NCI-H2029 treated with DMSO at 0.1 percent for 48 hours (cell line): ENCODE measurements at regions not wholly inside any gene's neighbourhood (a gene's known extent, or its start where the extent isn't known, plus 50 kb on each side); places are given as distances from the start of the nearest gene placed in this dataset.
A peak's percentile ranks its signal among the peaks of the same experiment; 100 is the strongest.
"Not testable (repeated sequence)": the region's sequence is repeated elsewhere in the genome, so short reads cannot be mapped to it uniquely, and the experiment has no call there.

Experiments
- DNase-seq: peaks from one replicate; lab custom pipeline; 2025; lab: John Stamatoyannopoulos, UW

DNA sequence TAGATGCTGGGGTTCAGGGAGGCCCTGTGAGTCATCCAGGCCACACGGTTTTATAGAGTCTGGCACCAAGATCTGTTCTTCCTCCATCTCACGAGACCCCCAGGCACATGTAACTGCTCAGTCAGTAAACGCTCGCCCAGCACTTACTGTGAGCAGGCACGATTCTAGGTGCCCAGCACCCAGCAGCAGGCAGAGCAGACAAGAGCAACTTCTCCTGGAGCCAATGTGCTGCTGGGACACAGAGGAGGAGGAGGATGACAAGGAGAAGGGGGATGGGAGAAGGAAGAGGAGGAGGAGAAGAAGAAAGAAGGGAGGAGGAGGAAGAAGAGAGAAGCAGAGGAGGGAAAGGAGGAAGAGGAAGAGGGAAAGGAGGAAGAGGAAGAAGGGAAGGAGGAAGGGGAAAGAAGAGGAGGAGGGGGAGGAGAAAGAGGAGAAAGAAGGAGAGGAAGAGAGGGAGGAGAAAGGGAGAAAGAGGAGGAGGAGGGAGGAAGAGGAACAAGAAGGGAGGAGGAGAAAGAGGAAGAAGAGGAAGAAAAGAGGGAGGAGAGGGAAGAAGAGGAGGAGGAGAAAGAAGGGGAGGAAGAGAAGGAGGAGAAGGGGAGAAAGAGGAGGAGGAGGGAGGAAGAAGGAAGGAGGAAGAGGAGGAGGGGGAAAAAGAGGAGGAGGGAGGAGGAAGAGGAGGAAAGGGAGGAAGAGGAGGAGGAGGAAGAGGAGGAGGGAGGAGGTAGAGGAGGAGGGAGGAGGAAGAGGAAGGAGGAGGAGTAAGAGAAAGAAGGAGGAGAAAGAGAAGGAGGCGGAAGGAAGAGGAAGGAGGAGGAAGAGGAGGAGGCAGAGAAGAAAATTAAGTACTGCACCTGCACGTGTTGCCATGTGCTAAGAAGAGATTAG lies 77.6 kb upstream of the RTL6 start:
- no peak for DNase-seq

GRCh38 chr22:44574640-44575380 lies 76.8 kb upstream of the RTL6 start:
- no peak for DNase-seq

- peak; percentile 62 for DNase-seq
Measured at GRCh38 chr22:44574057-44574639, 76.1 kb upstream of the RTL6 start.

GRCh38 chr22:44573451-44573850 lies 75.4 kb upstream of the RTL6 start:
- DNase-seq, result no peak

DNA sequence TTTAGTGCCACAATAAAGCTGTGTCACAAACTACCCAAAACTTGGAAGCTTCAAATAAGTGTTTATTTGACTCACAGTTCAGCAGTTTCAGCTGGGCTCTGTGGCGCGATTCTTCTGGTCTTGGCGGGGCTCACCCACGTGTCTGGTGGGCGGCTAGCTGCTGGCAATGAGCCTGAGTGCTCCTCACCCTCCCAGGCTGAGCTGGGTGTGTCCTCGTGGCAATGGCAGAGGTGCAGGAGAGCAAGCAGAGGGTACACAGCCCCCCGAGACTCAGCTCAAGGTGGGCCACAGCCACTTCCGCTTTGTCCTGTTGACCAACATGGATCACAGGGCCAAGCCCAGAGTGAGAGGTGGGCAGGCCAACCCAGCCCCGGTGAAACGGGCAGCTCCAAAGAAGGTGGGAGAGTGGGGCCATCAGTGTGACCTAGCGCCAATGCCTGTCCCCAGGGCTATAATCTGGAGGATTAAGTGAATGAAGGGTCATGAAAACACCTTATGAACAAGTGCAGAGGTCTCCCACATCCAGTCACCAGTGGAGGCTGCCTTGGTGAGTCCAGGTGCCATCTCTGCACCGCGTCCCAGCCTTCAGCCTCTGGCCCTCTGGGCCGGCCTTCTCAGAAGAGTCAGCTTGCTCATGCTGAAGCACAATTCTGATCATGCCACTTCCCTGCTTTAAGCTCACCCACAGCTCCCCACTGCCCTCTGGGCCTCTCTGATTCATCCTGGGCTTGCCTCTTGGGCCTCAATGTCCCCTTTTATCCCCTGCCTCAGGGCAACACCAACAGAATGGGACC lies 74.6 kb upstream of the RTL6 start:
- no peak for DNase-seq

GRCh38 chr22:44571566-44572413 lies 73.8 kb upstream of the RTL6 start:
- DNase-seq, result no peak

GRCh38 chr22:44570476-44571445 lies 72.7 kb upstream of the RTL6 start:
- DNase-seq, result no peak

- DNase-seq, result no peak
Measured at GRCh38 chr22:44569561-44569991, 71.5 kb upstream of the RTL6 start.

DNA sequence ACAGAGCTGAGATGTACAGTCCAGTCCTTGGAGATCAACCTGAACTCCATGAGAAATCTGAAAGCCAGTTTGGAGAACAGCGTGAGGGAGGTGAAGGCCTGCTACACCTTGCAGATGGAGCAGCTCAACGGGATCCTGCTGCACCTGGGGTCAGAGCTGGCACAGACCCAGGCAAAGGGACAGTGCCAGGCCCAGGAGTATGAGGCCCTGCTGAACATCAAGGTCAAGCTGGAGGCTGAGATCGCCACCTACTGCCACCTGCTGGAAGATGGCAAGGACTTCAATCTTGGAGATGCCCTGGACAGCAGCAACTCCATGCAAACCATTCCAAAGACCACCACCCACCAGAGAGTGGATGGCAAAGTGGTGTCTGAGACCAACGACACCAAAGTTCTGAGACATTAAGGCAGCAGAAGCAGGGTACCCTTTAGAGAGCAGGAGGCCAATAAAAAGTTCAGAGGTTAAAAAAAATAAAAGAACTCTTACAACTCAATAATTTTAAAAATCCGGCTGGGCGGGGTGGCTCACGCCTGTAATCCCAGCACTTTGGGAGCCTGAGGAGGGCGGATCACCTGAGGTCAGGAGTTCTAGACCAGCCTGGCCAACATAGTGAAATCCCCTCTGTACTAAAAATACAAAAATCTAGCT lies 69.9 kb upstream of the RTL6 start:
- no peak for DNase-seq

GRCh38 chr22:44567378-44567841 lies 69.4 kb upstream of the RTL6 start:
- not testable (repeated sequence) for DNase-seq

- no peak for DNase-seq
Measured at GRCh38 chr22:44566911-44567310, 68.9 kb upstream of the RTL6 start.

DNA sequence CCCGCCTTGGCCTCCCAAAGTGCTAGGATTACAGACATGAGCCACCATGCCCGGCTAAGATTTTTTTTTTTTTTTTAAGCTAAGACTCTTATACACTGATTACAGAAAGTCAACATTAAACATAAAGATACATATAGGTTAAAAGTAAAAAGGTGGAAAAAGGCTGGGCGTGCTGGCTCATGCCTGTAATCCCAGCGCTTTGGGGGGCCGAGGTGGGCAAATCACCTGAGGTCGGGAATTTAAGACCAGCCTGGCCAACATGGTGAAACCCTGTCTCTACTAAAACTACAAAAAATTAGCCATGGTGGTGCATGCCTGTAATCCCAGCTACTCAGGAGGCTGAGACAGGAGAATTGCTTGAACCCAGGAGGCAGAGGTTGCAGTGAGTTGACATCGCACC lies 64.6 kb upstream of the RTL6 start:
- not testable (repeated sequence) for DNase-seq

GRCh38 chr22:44561139-44561840 lies 63.3 kb upstream of the RTL6 start:
- DNase-seq, result no peak

DNA sequence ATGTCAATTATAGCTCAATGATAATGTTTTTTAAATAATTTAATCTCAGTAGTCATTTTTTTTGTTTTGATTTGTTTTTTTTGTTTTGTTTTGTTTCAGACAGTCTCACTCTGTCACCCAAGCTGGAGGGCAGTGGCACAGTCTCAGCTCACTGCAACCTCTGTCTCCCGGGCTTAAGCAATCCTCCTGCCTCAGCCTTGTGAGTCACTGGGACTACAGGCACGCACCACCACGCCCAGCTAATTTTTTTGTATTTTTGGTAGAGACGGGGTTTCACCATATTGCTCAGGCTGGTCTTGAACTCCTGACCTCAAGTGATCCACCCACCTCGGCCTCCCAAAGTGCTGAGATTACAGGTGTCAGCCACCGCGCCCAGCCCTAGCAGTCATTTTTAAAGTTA lies 60.6 kb upstream of the RTL6 start:
- not testable (repeated sequence) for DNase-seq

GRCh38 chr22:44557872-44558271 lies 59.8 kb upstream of the RTL6 start:
- DNase-seq, result not testable (repeated sequence)

DNA sequence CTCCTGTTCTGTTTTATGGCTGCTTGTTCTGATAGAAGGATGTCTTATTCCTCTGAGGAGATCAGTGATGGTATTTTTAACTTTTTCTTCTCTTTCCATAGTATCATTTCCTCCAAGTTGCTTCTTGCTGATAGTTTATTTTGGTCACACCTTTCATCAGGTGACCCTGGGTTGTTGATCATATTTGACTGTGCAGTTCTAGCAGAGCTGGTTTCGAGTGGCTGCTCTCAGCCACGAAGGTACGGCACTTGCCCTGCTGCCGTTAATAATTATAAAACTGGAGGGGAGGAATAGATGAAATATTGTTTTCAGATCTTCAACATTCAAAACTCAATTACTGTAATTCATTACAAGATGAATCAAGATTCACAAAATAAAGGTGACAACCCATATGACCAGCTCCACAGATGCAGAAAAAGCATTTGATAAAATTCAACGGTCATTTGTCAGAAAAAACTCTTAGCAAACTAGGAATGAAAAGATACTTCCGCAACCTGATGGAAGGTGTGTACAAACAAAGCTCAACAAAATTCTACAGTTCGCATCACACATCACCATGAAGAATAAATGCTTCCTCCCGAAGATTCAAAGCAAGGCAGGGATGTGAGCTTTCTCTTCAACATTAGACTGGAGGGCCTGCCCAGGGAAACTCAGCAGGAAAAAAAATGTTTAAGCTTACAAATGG lies 59.2 kb upstream of the RTL6 start:
- DNase-seq, result no peak

DNA sequence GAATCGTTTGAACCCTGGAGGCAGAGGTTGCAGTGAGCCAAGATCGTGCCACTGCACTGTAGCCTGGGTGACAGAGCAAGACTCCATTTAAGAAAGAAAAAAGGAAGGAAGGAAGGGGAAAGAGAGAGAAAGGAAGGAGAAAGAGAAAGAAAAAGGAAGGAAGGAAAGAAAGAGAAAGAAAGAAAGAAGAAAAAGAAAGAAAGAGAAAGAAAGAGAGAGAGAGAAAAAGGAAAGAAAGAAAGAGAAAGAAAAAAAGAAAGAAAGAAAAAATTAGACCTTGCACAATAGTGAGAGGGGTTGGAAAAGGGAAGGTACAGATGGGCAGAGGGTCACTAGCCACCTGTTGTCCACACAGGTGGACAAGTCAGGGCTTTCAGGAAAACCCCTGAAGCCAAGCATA lies 57.6 kb upstream of the RTL6 start:
- DNase-seq, result no peak

DNA sequence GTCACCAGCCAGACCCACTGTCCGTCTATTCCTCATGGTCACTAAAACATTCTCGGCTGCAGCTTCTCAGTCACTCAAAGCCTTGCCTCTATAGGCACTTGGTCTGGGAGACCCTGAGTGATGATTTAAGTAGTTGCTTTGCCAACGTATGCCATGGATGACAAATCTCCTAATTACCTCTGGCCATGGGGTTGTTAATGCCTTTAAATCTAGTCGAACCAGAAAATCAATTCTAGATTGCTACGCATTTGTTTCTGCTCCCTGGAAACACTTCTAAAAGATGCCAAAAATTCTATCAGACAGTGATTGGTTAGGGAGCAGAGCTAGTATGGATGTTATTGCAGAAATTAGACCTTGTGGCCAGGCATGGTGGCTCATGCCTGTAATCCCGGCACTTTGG lies 57.0 kb upstream of the RTL6 start:
- DNase-seq, result no peak
